ENCODE measurements at regions not wholly inside any gene's neighbourhood (a gene's known extent, or its start where the extent isn't known, plus 50 kb on each side); places are given as distances from the start of the nearest gene placed in this dataset.

DNA sequence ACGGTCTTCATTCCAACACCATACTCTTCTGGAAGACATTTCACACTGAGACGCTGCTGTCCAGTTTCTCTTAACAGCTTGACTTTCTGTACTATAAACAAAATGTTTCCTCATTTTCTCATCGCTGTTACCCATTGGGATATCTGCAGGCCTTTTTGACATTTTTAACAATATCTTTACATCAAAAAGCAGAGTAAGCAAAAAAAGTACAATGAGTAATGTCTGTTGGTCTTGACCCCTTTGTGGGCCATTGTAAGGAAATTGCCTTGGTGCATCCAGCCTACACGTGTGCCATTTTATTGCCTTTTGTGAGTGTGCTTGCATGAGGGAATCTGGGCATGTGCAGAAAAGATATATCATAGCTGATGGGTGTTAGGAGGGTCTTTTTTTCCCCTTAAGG, 129.1 kb upstream of the MANEA start:
- TF ChIP-seq, protein P1, sequence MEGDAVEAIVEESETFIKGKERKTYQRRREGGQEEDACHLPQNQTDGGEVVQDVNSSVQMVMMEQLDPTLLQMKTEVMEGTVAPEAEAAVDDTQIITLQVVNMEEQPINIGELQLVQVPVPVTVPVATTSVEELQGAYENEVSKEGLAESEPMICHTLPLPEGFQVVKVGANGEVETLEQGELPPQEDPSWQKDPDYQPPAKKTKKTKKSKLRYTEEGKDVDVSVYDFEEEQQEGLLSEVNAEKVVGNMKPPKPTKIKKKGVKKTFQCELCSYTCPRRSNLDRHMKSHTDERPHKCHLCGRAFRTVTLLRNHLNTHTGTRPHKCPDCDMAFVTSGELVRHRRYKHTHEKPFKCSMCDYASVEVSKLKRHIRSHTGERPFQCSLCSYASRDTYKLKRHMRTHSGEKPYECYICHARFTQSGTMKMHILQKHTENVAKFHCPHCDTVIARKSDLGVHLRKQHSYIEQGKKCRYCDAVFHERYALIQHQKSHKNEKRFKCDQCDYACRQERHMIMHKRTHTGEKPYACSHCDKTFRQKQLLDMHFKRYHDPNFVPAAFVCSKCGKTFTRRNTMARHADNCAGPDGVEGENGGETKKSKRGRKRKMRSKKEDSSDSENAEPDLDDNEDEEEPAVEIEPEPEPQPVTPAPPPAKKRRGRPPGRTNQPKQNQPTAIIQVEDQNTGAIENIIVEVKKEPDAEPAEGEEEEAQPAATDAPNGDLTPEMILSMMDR (IDR thresholded peaks at IDR 0.05), result no peak
- WGBS (ENCODE audit: insufficient coverage), result 100% methylated on average over 2 of the region's 4 CpGs
- H3K79me2 ChIP-seq (ENCODE audit: insufficient read depth, low read length), result no peaks in the 10 kb centered on the region

DNA sequence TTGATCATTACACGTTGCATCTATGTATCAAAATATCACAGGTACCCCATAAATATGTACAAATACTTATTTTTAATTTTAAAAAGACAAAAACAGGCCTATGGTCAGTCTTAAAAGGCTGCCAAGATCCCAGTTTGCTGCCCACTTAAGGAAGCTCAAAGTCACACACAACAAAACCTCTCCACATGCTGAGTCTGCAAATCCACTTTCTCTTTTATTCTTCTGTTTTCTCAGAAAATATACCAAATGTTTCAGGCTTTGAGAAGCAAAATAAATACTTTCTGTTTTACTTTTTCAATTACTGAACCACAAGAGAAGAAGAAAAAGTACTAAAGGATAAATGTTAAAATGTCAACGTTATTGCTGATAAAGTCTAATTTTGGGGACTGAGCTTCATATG, 107.8 kb upstream of the MANEA start:
- Histone ChIP-seq H2AFZ (ENCODE audit: insufficient read depth, low read depth, low read length, poor library complexity, severe bottlenecking) (no peak overlapping the region), H3K79me2 (ENCODE audit: insufficient read depth, low read length) (no peaks in the 10 kb centered on the region), H3K4me1 (ENCODE audit: control insufficient read depth in 1 of 2, insufficient read depth in 2 of 2, low read length in 2 of 2) (no peaks in the 10 kb centered on the region), H3K4me3 (replicated peaks in 1 of 3; ENCODE audit: low read depth in 2 of 3, low read length in 3 of 3) (no peak overlapping the region), H4K20me1 (ENCODE audit: insufficient read depth, low read length) (no peaks in the 10 kb centered on the region), H3K4me2 (replicated peaks; ENCODE audit: extremely low read depth, low read length, poor library complexity, severe bottlenecking) (no peak overlapping the region), H3K9ac (ENCODE audit: insufficient read depth, low read length, poor library complexity, severe bottlenecking) (no peak overlapping the region), H3K9me3 (replicated peaks in 1 of 2; ENCODE audit: control insufficient read depth in 1 of 2, insufficient read depth in 1 of 2, low read length in 2 of 2) (peaks cover 0 to 10% of the 10 kb centered on the region in 2 donors), H3K36me3 (replicated peaks in 1 of 2; ENCODE audit: control insufficient read depth in 1 of 2, insufficient read depth in 2 of 2, low read length in 2 of 2) (no peaks in the 10 kb centered on the region), H3K27me3 (ENCODE audit: control insufficient read depth in 2 of 2, insufficient read depth in 2 of 2, low read length in 2 of 2) (no peaks in the 10 kb centered on the region), H3K27ac (ENCODE audit: low read depth in 1 of 2, low read length in 2 of 2) (no peak overlapping the region)
- no peak for DNase-seq
- no peaks in the 10 kb centered on the region for H3K36me3 Mint-ChIP-seq
- H3K27ac Mint-ChIP-seq, result no peak overlapping the region
- peaks cover 2 to 12% (median 7%) of the 10 kb centered on the region in 7 donors for H3K9me3 Mint-ChIP-seq
- H3K4me1 Mint-ChIP-seq, result no peaks in the 10 kb centered on the region
- peaks cover 0 to 3% (median 0%) of the 10 kb centered on the region in 3 donors for H3K27me3 Mint-ChIP-seq (ENCODE audit: low read depth in 3 of 3)
- TF ChIP-seq, protein P1 (IDR thresholded peaks at IDR 0.05), result no peak
- intact Hi-C loops (cut with micrococcal nuclease), result no loop called here
- no peak overlapping the region for H3K4me3 Mint-ChIP-seq
- 80% methylated on average over 1 of the region's 2 CpGs for WGBS (ENCODE audit: insufficient coverage)

More for the DNA sequence above, 129.1 kb upstream of the MANEA start:
- intact Hi-C loops (cut with micrococcal nuclease), result no loop called here
- no peak for DNase-seq
- Histone ChIP-seq H3K4me3 (replicated peaks in 1 of 3; ENCODE audit: low read depth in 2 of 3, low read length in 3 of 3) (no peak overlapping the region), H3K4me1 (ENCODE audit: control insufficient read depth in 1 of 2, insufficient read depth in 2 of 2, low read length in 2 of 2) (no peaks in the 10 kb centered on the region), H3K4me2 (replicated peaks; ENCODE audit: extremely low read depth, low read length, poor library complexity, severe bottlenecking) (no peak overlapping the region), H4K20me1 (ENCODE audit: insufficient read depth, low read length) (no peaks in the 10 kb centered on the region), H3K36me3 (replicated peaks in 1 of 2; ENCODE audit: control insufficient read depth in 1 of 2, insufficient read depth in 2 of 2, low read length in 2 of 2) (no peaks in the 10 kb centered on the region), H3K9me3 (replicated peaks in 1 of 2; ENCODE audit: control insufficient read depth in 1 of 2, insufficient read depth in 1 of 2, low read length in 2 of 2) (no peaks in the 10 kb centered on the region), H3K27ac (ENCODE audit: low read depth in 1 of 2, low read length in 2 of 2) (no peak overlapping the region), H3K9ac (ENCODE audit: insufficient read depth, low read length, poor library complexity, severe bottlenecking) (no peak overlapping the region), H2AFZ (ENCODE audit: insufficient read depth, low read depth, low read length, poor library complexity, severe bottlenecking) (no peak overlapping the region), H3K27me3 (ENCODE audit: control insufficient read depth in 2 of 2, insufficient read depth in 2 of 2, low read length in 2 of 2) (no peaks in the 10 kb centered on the region)
- peaks cover 0 to 1% (median 0%) of the 10 kb centered on the region in 3 donors for H3K27me3 Mint-ChIP-seq (ENCODE audit: low read depth in 3 of 3)
- H3K9me3 Mint-ChIP-seq, result peaks cover 0 to 7% (median 2%) of the 10 kb centered on the region in 7 donors
- no peaks in the 10 kb centered on the region for H3K36me3 Mint-ChIP-seq
- H3K4me1 Mint-ChIP-seq, result no peaks in the 10 kb centered on the region
- H3K4me3 Mint-ChIP-seq, result no peak overlapping the region
- no peak overlapping the region for H3K27ac Mint-ChIP-seq

Data from CD14-positive monocyte (primary cell).